Muscle of leg (tissue), 3 donors: ENCODE measurements at regions not wholly inside any gene's neighbourhood (a gene's known extent, or its start where the extent isn't known, plus 50 kb on each side); places are given as distances from the start of the nearest gene placed in this dataset.

Source experiments
- DNase-seq: peaks from one replicate; pipeline ENCODE4 v3.0.0; 2013
- H3K27ac ChIP-seq: one replicate; pipeline ENCODE4 v1.5.1; 2013; ENCODE audit warnings: mild to moderate bottlenecking, low read length, control low read depth
- H3K27me3 ChIP-seq: one replicate; pipeline ENCODE4 v1.6.1; 2013; ENCODE audit warnings: low read length; ENCODE audit not compliant: control insufficient read depth, insufficient read depth
- H3K36me3 ChIP-seq: one replicate; pipeline ENCODE4 v1.6.1; 2013; ENCODE audit warnings: low read length; ENCODE audit not compliant: control insufficient read depth, insufficient read depth
- H3K4me1 ChIP-seq: one replicate; pipeline ENCODE4 v1.6.1; 2013; ENCODE audit warnings: low read length; ENCODE audit not compliant: control insufficient read depth, insufficient read depth
- H3K4me3 ChIP-seq: one replicate; pipeline ENCODE4 v1.5.1; 2013; ENCODE audit warnings: low read length, control low read depth
- H3K9me3 ChIP-seq: replicated peaks from 2 replicates; pipeline ENCODE4 v1.6.1; 2013; ENCODE audit warnings: low read depth, low read length; ENCODE audit not compliant: control insufficient read depth
- WGBS: methylation state at CpG from one replicate; pipeline ENCODE4 v1.1.5; 2013; ENCODE audit warnings: missing lambda C conversion rate; ENCODE audit not compliant: insufficient coverage; 5-methylcytosine and 5-hydroxymethylcytosine counted together

- Histone ChIP-seq H3K4me1 (peaks cover 6% of the 10 kb centered on the region), H3K9me3 (no peaks in the 10 kb centered on the region), H3K4me3 (no peak overlapping the region), H3K36me3 (no peaks in the 10 kb centered on the region), H3K27me3 (peaks cover 4% of the 10 kb centered on the region), H3K27ac (no peak overlapping the region)
- 78% methylated on average over 2 of the region's 7 CpGs for WGBS
- DNase-seq = no peak
Observed at GRCh38 chr11:10397226-10397987, 57.7 kb upstream of the AMPD3 start.

DNA sequence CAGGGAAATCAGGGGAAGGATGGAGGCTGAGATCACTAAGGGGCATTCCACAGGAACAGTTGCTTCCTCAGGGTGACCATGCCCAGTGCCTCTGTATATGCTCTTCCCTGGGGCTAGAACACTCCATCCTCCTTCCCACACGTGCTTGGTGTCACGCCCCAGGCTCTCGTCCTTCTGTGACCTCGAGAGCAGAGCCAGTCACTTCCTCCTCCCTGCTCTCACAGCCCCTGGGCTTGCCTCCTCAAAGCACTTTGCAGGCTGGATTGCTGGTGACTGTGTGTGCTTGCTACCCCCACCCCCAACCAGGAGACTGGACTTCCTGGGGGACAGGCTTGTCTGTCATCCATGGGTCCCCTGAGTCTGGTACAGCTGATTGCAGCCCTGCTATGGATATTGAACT, 56.5 kb upstream of the AMPD3 start:
- no peaks in the 10 kb centered on the region for H3K9me3 ChIP-seq
- peaks cover 6% of the 10 kb centered on the region for H3K4me1 ChIP-seq
- 53% methylated on average over 3 of the region's 4 CpGs for WGBS
- no peaks in the 10 kb centered on the region for H3K36me3 ChIP-seq
- no peak overlapping the region for H3K4me3 ChIP-seq
- no peak overlapping the region for H3K27ac ChIP-seq
- peak; percentile 58 for DNase-seq
- H3K27me3 ChIP-seq = peaks cover 4% of the 10 kb centered on the region

DNA sequence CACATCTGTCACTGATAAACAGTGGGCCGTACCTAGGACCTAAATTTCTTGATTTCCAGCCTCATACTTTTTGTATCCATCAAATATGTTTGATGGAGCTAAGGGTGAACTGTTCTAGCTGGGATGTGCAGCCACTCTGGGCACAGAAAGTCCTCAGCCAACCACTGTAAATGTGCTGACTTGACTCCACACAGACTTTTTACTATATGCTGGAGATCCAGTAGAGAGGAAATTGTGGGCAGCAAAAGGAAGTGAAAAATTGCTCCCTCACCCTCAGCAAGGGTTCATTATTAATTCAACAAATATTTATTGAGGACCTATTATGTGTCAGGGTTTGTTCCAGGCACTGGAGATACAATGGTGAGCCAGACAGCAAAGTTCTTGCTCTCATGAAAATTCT, 54.2 kb upstream of the AMPD3 start:
- WGBS = no CpG with 5 or more reads among the region's 1 CpG
- H3K4me3 ChIP-seq = no peak overlapping the region
- no peaks in the 10 kb centered on the region for H3K36me3 ChIP-seq
- H3K27me3 ChIP-seq = peaks cover 4% of the 10 kb centered on the region
- peaks cover 3% of the 10 kb centered on the region for H3K4me1 ChIP-seq
- H3K27ac ChIP-seq = no peak overlapping the region
- DNase-seq = peak; percentile 42
- no peaks in the 10 kb centered on the region for H3K9me3 ChIP-seq

DNA sequence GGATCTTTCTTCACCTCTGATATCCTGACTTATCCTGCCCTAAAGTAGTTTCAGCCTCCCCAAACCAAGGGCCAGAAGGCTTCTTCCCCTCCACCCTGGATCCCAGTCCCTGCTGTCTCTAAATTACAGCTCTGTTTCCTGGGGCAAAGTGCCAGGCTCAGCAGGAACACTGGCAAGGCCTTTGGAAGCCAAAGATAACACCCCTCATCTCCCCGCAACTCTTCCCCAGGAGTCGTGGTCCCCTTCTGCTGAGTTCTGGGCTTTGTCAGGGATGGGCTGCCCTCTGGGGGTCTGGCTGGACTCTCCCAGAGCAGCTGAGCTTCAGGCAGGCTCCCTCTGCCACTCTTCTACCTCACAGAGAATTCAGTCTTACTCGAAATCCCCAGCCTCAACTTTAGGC, 53.8 kb upstream of the AMPD3 start:
- peaks cover 3% of the 10 kb centered on the region for H3K4me1 ChIP-seq
- WGBS = 42% methylated on average over 3 of the region's 3 CpGs
- H3K27ac ChIP-seq = no peak overlapping the region

DNA sequence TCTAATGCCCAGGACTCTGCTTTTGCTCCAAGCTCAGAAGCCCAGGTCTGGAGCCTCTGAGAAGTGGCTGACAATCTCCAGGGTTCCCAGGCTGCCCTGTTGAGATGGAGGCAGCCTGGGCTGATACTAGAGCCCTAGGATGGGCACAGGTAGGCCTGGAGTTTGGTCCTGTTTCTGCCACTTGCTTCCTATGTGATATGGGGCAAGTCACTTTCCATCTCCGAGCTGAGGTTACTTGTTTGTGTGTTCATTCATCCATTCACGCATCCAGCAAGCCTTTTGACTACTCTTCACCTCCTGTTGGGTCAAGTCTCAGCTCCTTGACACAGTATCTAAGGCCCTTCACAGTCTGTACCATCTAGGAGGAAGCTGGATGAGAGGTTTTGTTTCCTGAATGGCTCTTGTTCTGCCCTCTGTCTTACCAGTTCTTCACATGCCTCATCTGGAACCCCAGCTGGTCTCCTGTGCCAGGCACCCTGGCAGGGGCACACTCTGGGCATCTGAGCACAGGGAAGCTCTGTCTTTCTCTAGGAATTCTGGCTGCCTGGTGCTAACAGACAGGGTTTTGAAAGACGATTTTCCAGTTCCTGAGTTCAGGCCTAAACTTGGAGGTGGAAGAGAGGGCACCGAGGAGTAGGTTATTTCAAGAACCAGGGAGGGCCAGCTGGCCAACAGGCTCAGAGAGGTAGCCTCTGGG, 53.2 kb upstream of the AMPD3 start:
- peaks cover 3% of the 10 kb centered on the region for H3K4me1 ChIP-seq
- H3K9me3 ChIP-seq = no peaks in the 10 kb centered on the region
- H3K36me3 ChIP-seq = no peaks in the 10 kb centered on the region
- no peak for DNase-seq
- no peak overlapping the region for H3K27ac ChIP-seq
- no peak overlapping the region for H3K4me3 ChIP-seq
- peaks cover 4% of the 10 kb centered on the region for H3K27me3 ChIP-seq
- WGBS = 93% methylated on average over 4 of the region's 4 CpGs

More for the DNA sequence above, 53.8 kb upstream of the AMPD3 start:
- no peak for DNase-seq
- Histone ChIP-seq H3K9me3 (no peaks in the 10 kb centered on the region), H3K27me3 (peaks cover 4% of the 10 kb centered on the region), H3K36me3 (no peaks in the 10 kb centered on the region), H3K4me3 (no peak overlapping the region)
